NCI-H524 (cell line): ENCODE measurements at regions not wholly inside any gene's neighbourhood (a gene's known extent, or its start where the extent isn't known, plus 50 kb on each side); places are given as distances from the start of the nearest gene placed in this dataset.
A peak's percentile ranks its signal among the peaks of the same experiment; 100 is the strongest.

Source experiments
- DNase-seq, 2 experiments: peaks; one replicate each; lab custom pipeline; 2025; lab: John Stamatoyannopoulos, UW

GRCh38 chr22:34055525-34056200, 135.4 kb upstream of the LARGE1 start:
- peak; percentile 82 to 88 for DNase-seq

DNA sequence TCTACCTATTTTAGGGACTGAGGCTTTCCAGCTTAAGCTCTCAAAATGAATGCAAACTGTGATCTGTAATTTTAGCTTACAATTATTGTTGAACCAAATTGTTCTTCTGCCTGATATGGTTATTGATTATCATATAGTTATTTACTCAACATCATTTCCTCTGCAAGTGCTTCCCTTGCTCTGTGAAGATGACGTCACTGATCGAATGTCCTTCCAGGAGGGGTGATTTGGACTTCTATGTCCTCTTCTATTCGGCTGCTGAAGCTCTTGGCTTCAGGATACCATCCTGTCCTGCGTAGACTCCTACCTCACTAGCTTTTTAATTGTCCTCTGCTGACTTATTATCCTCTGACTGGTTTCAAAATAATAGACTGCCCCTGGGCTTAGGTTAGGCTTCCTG, 137.4 kb upstream of the LARGE1 start:
- no peak for DNase-seq

GRCh38 chr22:34064696-34065095, 144.4 kb upstream of the LARGE1 start:
- no peak for DNase-seq

DNA sequence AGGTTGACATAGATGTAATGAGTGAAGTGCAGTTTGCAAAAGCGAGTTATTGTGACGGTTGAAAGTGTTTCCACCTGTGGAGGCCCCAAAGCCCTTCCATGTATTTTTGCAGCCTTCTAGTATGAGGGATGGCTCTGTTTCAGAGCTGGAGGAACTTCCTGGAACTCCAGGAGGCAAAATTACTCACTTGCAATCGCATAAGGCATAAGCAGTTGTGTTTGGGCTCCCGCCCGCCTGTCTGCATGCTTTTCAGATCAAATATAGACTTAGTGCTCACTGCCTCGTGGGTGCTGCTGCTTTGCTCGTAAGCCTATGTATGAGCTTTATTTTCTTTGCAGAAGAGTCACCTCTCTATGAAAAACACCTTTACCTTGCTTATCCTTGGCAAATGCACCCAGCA, 146.8 kb upstream of the LARGE1 start:
- DNase-seq: no peak

GRCh38 chr22:34068001-34068400, 147.7 kb upstream of the LARGE1 start:
- peak; percentile 94 to 97 for DNase-seq

- DNase-seq: peak; percentile 48 to 91
Observed at GRCh38 chr22:34070051-34070450, 149.8 kb upstream of the LARGE1 start.

GRCh38 chr22:34070531-34070930, 150.3 kb upstream of the LARGE1 start:
- DNase-seq: no peak

- peak in 1 of 2 experiments; percentile 31 for DNase-seq
Observed at GRCh38 chr22:34072585-34072984, 152.3 kb upstream of the LARGE1 start.

GRCh38 chr22:34080433-34080832, 160.2 kb upstream of the LARGE1 start:
- no peak for DNase-seq

GRCh38 chr22:34096770-34097169, 176.5 kb upstream of the LARGE1 start:
- DNase-seq: no peak

DNA sequence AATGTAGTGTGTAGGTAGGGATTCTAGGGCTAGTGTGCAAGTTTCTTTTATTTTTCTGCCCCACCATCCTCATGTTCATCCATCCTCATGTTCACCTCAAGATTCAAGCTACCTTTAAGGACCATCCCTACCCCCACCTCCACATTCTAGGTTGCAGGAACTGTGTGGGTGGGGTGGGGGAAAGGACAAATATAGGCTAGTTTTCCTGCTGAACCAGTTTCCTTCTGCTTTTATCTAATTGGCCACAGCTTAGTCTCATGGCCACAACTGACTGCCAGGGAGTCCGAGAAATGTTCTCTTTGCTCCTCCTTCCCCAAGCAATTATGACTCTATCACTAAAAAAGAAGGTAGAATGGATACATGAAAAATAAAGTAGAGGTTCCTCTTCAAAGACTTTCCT, 179.0 kb upstream of the LARGE1 start:
- no peak for DNase-seq

DNA sequence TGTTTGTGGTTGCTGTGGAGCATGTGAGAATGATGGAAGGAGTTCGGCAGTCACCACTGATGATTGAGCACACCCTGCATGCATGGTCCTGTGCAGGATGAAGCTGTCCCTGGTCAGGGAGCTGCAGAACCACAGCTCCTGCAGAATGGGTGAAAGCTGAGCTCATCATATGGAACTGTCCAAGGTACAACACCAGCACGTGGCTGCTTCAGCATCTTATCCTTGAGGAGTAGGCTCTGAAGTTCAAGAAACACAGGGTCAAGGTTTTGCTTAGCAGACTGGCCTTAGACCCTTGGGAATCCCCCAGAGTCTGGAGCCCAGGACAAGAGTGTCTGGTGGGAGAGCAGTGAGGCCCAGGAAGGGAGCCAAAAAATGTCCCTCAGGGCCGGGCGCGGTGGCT, 182.4 kb upstream of the LARGE1 start:
- no peak for DNase-seq

- peak; percentile 58 to 86 for DNase-seq
Observed at GRCh38 chr22:34105461-34106062, 185.3 kb upstream of the LARGE1 start.

- no peak for DNase-seq
Observed at GRCh38 chr22:34108168-34108567, 187.9 kb upstream of the LARGE1 start.

GRCh38 chr22:34111210-34111824, 191.0 kb upstream of the LARGE1 start:
- DNase-seq: peak in 1 of 2 experiments; percentile 64

DNA sequence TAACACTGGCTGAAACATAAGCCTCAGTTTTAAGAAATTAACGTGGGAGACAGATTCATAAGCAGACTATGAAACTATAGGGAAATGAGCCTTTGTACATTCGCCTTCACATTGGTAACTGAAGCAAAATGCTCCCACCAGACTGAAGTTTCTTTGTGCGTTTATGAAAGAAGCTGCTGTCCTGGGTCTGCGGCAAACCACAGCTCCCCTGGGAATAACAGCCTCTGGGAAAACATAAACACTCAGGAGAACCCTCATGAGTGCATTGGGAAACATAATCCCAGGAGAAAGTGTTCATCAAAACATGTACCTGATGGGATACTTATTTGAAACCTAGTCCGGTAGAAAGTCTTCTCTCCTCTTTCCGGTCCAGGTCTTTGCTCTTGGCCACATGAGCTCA, 193.1 kb upstream of the LARGE1 start:
- no peak for DNase-seq

DNA sequence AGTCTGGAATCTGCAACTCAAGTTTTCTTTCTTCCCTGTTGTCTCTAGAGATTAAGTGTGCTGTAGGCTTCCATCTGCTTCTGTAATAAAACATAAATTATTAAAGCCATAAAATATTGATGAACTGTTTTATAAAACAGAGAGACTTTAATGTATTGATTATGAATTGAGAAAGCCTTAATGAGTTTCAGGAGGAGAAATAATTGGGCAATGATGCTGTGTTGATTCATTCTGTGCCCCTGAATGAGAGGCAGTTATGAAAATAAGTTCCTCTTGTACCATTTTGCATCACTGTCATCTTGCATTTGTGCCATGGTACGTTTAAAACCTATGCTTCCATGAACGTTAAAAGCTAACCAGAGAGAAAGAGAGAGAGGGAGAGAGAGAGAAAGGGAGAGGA, 194.1 kb upstream of the LARGE1 start:
- DNase-seq: no peak

DNA sequence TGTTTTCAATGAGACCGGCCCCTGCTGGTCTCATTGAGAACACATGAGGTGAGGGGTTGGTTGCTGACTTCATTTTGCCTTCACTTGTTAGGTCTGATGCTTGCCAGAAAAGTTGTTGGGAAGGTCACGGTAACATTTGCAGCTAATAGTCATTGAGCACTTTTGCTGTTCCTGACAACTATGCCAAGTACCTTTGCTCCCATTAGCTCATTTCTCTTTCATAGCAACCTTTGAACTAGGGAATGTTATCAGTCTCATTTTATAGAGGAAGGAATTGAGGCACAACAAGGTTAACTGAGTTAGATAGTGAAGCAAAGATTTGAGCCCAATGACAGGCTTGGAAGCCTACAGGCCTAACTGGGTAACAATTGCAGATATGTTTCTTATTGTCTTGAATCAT, 195.4 kb upstream of the LARGE1 start:
- no peak for DNase-seq

- DNase-seq: no peak
Observed at GRCh38 chr22:34116126-34116525, 195.8 kb upstream of the LARGE1 start.

GRCh38 chr22:34122042-34122441, 201.8 kb upstream of the LARGE1 start:
- no peak for DNase-seq

- DNase-seq: no peak
Observed at GRCh38 chr22:34129691-34130486, 209.6 kb upstream of the LARGE1 start.

GRCh38 chr22:34135749-34136148, 215.5 kb upstream of the LARGE1 start:
- DNase-seq: no peak

DNA sequence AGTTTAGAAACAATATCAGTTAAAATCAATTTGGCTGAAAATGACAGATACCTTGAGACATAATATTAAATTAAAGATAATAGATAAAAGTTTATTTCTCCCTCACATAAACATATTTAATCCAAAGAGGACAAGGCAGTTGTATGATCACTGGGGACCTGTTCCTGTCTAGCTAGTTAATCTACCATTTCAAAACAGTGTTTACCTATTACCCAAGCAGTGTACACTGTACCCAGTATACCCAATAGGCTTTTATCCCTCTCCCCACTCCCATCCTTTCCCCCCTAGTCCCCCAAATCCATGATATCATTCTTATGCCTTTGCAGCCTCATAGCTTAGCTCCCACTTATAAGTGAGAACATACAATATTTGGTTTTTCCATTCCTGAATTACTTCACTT, 229.7 kb upstream of the LARGE1 start:
- DNase-seq: no peak
